GM13977 (cell line): ENCODE measurements at regions not wholly inside any gene's neighbourhood (a gene's known extent, or its start where the extent isn't known, plus 50 kb on each side); places are given as distances from the start of the nearest gene placed in this dataset.

Source experiments
- DNase-seq: peaks from one replicate; pipeline ENCODE4 v3.0.0; 2012; ENCODE audit warnings: low spot score
- in situ Hi-C: fragments of 300-500 bp; cut with MboI; formaldehyde crosslinking; loops from one replicate; pipeline ENCODE4 v1.12.0; 2022; ENCODE audit warnings: low sequenced_read_pairs, low pct_unique_long_range_greater_than_20kb, mixed read lengths, inconsistent platforms; ENCODE audit not compliant: unreplicated experiment
- TF ChIP-seq, protein P1 (sequence below): IDR thresholded peaks from 2 replicates; pipeline ENCODE4 v1.5.1; 2012; ENCODE audit warnings: mild to moderate bottlenecking, control low read depth; ENCODE audit not compliant: insufficient read depth; ENCODE audit errors: extremely low read depth, missing control alignments

DNA sequence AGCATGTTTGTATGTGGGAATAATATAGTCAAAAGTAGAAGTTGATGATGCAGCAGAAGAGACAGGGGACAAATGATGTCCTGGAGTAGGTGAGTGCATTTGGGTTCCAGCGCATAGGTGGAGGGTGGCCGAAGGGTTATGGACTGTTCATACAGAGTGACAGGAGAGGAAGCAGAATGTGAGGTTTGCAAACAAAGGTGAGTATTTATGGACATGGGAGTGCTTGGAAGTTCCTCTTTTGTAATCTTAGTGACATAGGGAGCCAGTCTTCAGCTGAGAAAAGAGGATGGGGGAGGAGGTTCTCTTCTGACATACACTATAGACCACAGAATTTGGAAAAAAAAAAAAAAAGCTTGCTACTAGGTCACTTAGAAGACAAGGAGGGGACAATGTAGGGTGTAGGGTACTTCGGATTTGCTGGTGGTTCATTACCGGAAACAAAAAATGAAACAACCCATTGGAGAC is 331.6 kb downstream of the DLEU7 start:
- in situ Hi-C loops: no loop called here
- TF ChIP-seq, protein P1, sequence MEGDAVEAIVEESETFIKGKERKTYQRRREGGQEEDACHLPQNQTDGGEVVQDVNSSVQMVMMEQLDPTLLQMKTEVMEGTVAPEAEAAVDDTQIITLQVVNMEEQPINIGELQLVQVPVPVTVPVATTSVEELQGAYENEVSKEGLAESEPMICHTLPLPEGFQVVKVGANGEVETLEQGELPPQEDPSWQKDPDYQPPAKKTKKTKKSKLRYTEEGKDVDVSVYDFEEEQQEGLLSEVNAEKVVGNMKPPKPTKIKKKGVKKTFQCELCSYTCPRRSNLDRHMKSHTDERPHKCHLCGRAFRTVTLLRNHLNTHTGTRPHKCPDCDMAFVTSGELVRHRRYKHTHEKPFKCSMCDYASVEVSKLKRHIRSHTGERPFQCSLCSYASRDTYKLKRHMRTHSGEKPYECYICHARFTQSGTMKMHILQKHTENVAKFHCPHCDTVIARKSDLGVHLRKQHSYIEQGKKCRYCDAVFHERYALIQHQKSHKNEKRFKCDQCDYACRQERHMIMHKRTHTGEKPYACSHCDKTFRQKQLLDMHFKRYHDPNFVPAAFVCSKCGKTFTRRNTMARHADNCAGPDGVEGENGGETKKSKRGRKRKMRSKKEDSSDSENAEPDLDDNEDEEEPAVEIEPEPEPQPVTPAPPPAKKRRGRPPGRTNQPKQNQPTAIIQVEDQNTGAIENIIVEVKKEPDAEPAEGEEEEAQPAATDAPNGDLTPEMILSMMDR: no peak
- no peak for DNase-seq

DNA sequence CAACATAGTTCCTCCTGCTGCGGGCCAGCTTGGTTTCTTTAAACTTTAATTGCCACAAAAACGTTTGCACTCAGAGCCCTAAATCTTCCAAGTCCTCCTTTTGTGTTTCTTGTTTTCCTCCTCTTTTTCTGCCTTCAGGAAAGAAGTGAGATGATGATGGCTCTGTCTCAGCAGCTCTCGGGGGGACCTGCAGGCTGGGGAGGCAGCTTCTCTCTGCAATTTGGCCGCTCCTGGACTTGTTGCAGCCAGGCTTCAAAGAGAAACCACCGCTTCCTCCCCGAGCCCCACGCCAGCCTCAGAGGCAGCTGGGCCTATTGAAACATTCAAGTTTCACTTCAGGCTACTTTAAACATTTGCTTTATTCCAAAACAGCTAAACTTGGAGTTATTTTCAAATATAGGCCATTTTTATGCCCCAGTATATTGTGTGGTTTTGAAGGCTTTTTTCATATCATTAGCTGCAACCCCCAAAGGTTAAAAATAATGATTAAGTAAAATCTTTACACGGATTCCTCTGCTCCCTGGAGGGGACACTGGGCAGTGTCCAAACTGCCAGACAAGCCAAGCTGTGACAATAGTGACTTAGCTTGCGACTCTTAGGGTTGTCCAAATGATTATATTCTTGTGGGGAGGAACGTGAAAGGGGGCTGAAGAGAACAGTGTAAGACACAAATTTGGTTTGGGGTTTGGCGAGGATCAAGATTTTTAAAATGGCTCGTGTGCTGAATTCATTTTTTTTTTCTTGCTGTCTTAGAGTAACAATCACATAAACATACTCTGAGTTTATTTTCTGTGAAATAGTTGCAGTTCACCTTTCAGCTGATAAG is 330.8 kb downstream of the DLEU7 start:
- TF ChIP-seq, protein P1: no peak
- peak; percentile 45 for DNase-seq
- in situ Hi-C loops: no loop called here

DNA sequence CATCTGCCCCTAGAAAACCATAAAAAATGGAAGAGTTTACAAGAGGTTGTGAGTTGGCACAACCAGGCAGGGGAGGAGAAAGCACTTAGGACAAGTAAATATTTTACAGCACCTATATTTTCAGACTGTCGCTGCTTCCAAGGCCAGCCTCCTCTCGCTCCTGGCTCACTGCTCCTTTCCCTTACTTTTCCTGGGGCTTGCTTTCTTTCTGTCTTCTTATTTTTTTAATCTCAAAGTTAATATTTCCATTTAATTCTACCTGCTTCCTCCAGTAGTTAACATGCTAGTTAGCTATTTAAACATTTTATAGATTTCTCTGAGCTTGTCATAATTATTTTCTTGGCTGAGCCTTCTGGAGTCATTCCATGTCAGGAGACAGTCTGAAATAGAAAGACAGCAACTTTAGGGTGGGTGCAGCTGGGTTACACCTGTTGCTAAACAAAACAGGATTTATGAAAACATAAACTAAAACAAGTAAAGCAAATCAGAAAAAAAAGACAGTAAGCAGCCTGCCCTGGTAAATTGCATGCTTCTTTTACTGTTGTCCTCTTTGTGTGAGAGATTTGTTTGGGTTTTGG is 330.1 kb downstream of the DLEU7 start:
- in situ Hi-C loops: no loop called here
- TF ChIP-seq, protein P1: no peak

DNA sequence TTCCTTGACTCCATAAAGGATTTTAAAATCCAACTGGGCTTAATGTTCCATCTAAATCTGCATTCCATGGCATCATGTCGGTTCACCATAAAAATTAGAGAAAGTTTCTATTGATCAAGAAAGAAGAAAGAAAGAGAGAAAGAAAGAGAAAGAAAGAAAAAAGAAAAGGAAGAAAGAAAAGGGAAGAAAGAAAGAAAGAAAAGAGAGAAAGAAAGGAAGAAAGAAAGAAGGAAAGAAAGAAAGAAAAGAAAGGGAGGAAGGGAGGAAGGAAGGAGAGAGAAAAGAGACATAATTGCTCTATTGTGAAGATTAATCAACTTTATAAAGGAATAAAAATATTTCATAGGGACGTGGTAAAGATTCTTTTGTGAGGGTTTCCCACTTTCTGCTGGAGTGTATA is 329.2 kb downstream of the DLEU7 start:
- no peak for DNase-seq
- TF ChIP-seq, protein P1: no peak
- in situ Hi-C loops: no loop called here

More for the DNA sequence above, 330.1 kb downstream of the DLEU7 start:
- peak; percentile 3 for DNase-seq

DNA sequence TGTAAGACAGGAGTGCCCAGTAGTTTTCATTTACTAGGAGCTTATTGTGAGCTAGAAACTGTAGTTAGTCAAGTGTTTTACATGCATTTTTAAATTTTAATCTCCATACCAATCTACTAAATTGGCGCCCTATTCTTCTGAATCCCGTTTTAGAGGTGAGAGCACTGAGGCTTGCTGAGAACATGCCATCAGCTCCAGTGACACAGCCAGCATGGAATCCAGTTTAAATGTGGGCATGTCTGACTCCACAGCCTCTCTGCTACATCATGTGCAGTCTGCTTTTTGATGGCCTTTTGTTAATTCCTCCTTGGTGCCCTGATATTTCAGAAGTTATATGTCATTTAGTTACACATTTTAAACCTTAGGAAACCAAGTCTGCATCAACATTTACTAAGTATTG is 325.4 kb downstream of the DLEU7 start:
- TF ChIP-seq, protein P1: no peak
- DNase-seq: no peak
- in situ Hi-C loops: no loop called here

DNA sequence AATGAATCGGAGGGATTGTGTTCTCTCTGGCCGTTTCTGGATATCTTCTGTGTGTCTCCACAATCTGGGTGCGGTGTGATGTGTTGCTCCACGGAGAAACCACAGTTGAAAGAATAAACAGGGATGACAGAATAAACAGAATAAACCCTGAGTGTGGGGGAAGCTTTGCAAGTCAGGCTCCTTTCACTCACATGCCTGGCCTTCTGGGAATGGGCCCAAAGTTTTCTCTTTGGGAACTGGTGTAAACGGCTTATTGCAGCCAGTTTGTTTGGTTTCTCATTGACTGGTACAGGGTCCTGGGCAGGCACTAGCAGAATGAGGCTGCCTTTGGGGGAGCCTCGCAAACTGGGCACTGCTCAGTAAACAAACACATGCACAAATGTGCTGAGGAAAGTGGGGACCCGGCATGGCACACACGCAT is 324.7 kb downstream of the DLEU7 start:
- in situ Hi-C loops: no loop called here
- TF ChIP-seq, protein P1: no peak
- no peak for DNase-seq
